ENCODE measurements at regions not wholly inside any gene's neighbourhood (a gene's known extent, or its start where the extent isn't known, plus 50 kb on each side); places are given as distances from the start of the nearest gene placed in this dataset.
"Not testable (repeated sequence)": the region's sequence is repeated elsewhere in the genome, so short reads cannot be mapped to it uniquely, and the experiment has no call there.

DNA sequence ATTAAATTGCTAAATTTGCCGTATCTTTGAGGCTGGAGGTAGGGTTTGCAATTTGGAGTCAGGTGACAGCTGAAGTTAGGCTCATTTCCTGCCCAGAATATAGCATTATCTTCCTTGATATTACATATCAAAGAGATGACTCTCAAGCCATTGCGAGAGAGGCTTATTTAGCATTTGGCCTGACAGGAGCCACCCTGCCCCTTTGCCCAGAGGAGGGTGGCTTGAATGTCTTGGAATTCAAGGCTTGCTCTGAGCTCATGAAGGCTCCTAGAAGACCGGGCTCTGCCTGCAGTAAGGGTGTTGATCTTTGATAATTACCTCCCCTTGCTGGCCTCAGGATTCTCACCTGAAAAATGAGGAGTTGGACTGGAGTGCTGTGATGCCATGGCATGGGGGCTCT, 251.4 kb upstream of the C2CD4B start:
- TF ChIP-seq, protein P1, sequence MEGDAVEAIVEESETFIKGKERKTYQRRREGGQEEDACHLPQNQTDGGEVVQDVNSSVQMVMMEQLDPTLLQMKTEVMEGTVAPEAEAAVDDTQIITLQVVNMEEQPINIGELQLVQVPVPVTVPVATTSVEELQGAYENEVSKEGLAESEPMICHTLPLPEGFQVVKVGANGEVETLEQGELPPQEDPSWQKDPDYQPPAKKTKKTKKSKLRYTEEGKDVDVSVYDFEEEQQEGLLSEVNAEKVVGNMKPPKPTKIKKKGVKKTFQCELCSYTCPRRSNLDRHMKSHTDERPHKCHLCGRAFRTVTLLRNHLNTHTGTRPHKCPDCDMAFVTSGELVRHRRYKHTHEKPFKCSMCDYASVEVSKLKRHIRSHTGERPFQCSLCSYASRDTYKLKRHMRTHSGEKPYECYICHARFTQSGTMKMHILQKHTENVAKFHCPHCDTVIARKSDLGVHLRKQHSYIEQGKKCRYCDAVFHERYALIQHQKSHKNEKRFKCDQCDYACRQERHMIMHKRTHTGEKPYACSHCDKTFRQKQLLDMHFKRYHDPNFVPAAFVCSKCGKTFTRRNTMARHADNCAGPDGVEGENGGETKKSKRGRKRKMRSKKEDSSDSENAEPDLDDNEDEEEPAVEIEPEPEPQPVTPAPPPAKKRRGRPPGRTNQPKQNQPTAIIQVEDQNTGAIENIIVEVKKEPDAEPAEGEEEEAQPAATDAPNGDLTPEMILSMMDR (IDR thresholded peaks at IDR 0.05; ENCODE audit: low read depth, low read length) = no peak
- no peak overlapping the region for H3K4me3 ChIP-seq (ENCODE audit: low read depth, low read length)
- no peak for DNase-seq (ENCODE audit: low read depth, low spot score)
- in situ Hi-C loops (cut with HindIII; ENCODE audit: low sequenced_read_pairs) = no loop called here

DNA sequence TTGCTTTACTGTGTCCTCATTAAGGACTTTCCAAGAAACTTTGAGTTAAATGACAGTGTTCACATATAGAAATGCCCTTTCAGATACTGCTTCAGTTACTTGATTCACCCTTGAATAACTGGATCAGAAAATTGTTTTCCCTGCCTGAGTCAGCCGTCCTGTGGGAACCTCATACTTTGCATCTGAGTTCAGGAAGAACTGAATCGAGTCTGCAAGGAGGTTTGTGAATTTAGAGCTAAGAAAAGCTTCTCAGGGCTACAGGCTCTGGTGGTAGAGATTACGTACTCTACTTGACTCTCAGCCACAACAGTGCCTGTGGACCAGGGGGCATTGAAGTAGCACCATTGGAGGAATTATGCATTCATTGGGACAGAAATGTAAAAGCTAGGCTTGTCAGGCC, 252.4 kb upstream of the C2CD4B start:
- in situ Hi-C loops (cut with HindIII; ENCODE audit: low sequenced_read_pairs) = no loop called here

DNA sequence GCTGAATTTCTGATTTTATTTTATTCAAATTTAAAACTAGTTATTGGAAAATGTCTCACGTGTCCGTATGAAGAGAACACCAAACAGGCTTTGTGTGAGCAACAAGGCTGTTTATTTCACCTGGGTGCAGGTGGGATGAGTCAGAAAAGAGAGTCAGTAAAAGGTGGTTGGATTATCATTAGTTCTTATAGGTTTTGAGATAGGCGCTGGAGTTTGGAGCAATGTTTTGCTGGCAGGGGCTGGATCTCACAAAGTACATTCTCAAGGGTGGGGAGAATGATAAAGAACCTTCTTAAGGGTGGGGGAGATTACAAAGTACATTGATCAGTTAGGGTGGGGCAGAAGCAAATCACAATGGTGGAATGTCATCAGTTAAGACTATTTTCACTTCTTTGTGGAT, 253.4 kb upstream of the C2CD4B start:
- in situ Hi-C loops (cut with HindIII; ENCODE audit: low sequenced_read_pairs); H3K4me3 ChIP-seq (ENCODE audit: low read depth, low read length); DNase-seq (ENCODE audit: low read depth, low spot score): not testable (repeated sequence)

More for the DNA sequence above, 252.4 kb upstream of the C2CD4B start:
- TF ChIP-seq, protein P1 (IDR thresholded peaks at IDR 0.05; ENCODE audit: low read depth, low read length) = no peak
- H3K4me3 ChIP-seq (ENCODE audit: low read depth, low read length) = no peak overlapping the region
- peak; percentile 28 for DNase-seq (ENCODE audit: low read depth, low spot score)

GRCh38 chr15:62419192-62419591, 254.1 kb upstream of the C2CD4B start:
- no peak for DNase-seq (ENCODE audit: low read depth, low spot score)
- H3K4me3 ChIP-seq (ENCODE audit: low read depth, low read length) = no peak overlapping the region
- in situ Hi-C loops (cut with HindIII; ENCODE audit: low sequenced_read_pairs) = no loop called here
- TF ChIP-seq, protein P1 (IDR thresholded peaks at IDR 0.05; ENCODE audit: low read depth, low read length) = no peak

GRCh38 chr15:62420371-62420770, 255.3 kb upstream of the C2CD4B start:
- in situ Hi-C loops (cut with HindIII; ENCODE audit: low sequenced_read_pairs); H3K4me3 ChIP-seq (ENCODE audit: low read depth, low read length); DNase-seq (ENCODE audit: low read depth, low spot score): not testable (repeated sequence)

DNA sequence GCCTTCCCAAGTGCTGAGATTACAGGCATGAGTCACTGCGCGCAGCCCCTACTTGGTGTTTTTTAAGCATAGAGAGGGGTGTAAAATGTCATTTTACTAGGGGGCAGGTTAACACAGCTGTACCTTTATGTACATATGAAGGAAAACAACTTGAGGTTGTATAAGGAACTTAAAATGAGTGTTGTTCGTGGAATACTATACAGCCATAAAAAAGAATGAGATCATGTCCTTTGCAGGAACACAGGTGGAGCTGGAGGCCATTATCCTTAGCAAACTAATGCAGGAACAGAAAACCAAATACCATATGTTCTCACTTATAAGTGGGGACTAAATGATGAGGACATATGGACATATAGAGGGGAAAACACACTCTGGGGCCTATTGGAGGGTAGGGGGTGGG, 256.2 kb upstream of the C2CD4B start:
- no peak for DNase-seq (ENCODE audit: low read depth, low spot score)
- no peak overlapping the region for H3K4me3 ChIP-seq (ENCODE audit: low read depth, low read length)
- TF ChIP-seq, protein P1 (IDR thresholded peaks at IDR 0.05; ENCODE audit: low read depth, low read length) = no peak
- in situ Hi-C loops (cut with HindIII; ENCODE audit: low sequenced_read_pairs) = no loop called here

- H3K4me3 ChIP-seq (ENCODE audit: low read depth, low read length) = no peak overlapping the region
- peak; percentile 84 for DNase-seq (ENCODE audit: low read depth, low spot score)
- TF ChIP-seq, protein P1 (IDR thresholded peaks at IDR 0.05; ENCODE audit: low read depth, low read length) = no peak
- in situ Hi-C loops (cut with HindIII; ENCODE audit: low sequenced_read_pairs) = no loop called here
Measured at GRCh38 chr15:62426387-62426956, 261.4 kb upstream of the C2CD4B start.

DNA sequence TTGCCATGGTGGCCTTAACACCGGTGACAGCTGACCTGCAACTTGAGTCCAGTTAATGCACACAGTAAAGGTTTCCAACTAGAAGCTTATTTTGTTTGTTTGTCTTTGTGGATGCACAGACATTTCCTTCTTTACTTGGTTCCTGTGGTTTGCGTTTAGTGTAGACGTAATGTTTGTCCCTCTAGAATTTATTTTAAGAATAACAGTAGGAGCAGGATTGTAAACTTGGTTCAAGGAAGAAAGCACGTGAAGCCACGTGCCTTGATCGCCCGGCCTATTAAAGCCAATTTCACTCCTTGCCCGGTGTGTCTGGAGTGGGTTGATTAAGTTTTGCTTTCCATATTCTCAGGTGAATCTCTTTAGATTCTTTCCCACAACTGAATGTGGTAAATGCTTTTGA, 263.2 kb upstream of the C2CD4B start:
- no peak for DNase-seq (ENCODE audit: low read depth, low spot score)
- TF ChIP-seq, protein P1 (IDR thresholded peaks at IDR 0.05; ENCODE audit: low read depth, low read length) = no peak
- in situ Hi-C loops (cut with HindIII; ENCODE audit: low sequenced_read_pairs) = no loop called here

More for the DNA sequence above, 263.2 kb upstream of the C2CD4B start:
- H3K4me3 ChIP-seq (ENCODE audit: low read depth, low read length) = no peak overlapping the region

Data from astrocyte of the spinal cord (primary cell).